HG03520 (cell line): ENCODE measurements at regions not wholly inside any gene's neighbourhood (a gene's known extent, or its start where the extent isn't known, plus 50 kb on each side); places are given as distances from the start of the nearest gene placed in this dataset.

ENCODE experiments used
- ATAC-seq: cut with Tn5 transposase; IDR thresholded peaks from one replicate; pipeline ENCODE4 v1.9.1; 2021; ENCODE audit warnings: mild to moderate bottlenecking, moderate library complexity; ENCODE audit not compliant: unreplicated experiment

- no peak for ATAC-seq
These were observed 156.6 kb upstream of the TLL1 start for GRCh38 chr4:165716472-165716871.

GRCh38 chr4:165718660-165719059, 154.4 kb upstream of the TLL1 start:
- ATAC-seq, result no peak

GRCh38 chr4:165720411-165721082, 152.5 kb upstream of the TLL1 start:
- no peak for ATAC-seq

GRCh38 chr4:165721815-165722214, 151.2 kb upstream of the TLL1 start:
- no peak for ATAC-seq

- ATAC-seq, result no peak
These were observed 149.8 kb upstream of the TLL1 start for GRCh38 chr4:165723051-165723795.

GRCh38 chr4:165724786-165725185, 148.3 kb upstream of the TLL1 start:
- ATAC-seq, result no peak

- ATAC-seq, result no peak
These were observed 147.7 kb upstream of the TLL1 start for GRCh38 chr4:165725352-165725751.

GRCh38 chr4:165726831-165727230, 146.2 kb upstream of the TLL1 start:
- ATAC-seq, result no peak

- ATAC-seq, result no peak
These were observed 135.6 kb upstream of the TLL1 start for GRCh38 chr4:165737309-165737972.

- peak; percentile 78 for ATAC-seq
These were observed 134.5 kb upstream of the TLL1 start for GRCh38 chr4:165738571-165738970.

- ATAC-seq, result no peak
These were observed 132.1 kb upstream of the TLL1 start for GRCh38 chr4:165740911-165741310.

GRCh38 chr4:165743422-165743821, 129.6 kb upstream of the TLL1 start:
- no peak for ATAC-seq

- ATAC-seq, result no peak
These were observed 128.7 kb upstream of the TLL1 start for GRCh38 chr4:165744370-165744769.

GRCh38 chr4:165748321-165748720, 124.7 kb upstream of the TLL1 start:
- ATAC-seq, result no peak

GRCh38 chr4:165751882-165752281, 121.2 kb upstream of the TLL1 start:
- no peak for ATAC-seq

GRCh38 chr4:165754664-165755063, 118.4 kb upstream of the TLL1 start:
- no peak for ATAC-seq

GRCh38 chr4:165756836-165757235, 116.2 kb upstream of the TLL1 start:
- ATAC-seq, result no peak

- ATAC-seq, result no peak
These were observed 115.6 kb upstream of the TLL1 start for GRCh38 chr4:165757451-165757850.

- no peak for ATAC-seq
These were observed 115.0 kb upstream of the TLL1 start for GRCh38 chr4:165758086-165758485.

- ATAC-seq, result no peak
These were observed 112.9 kb upstream of the TLL1 start for GRCh38 chr4:165760182-165760581.

GRCh38 chr4:165761963-165762362, 111.1 kb upstream of the TLL1 start:
- ATAC-seq, result no peak

- ATAC-seq, result no peak
These were observed 109.4 kb upstream of the TLL1 start for GRCh38 chr4:165763640-165764039.
